CD4-positive, alpha-beta T cell (primary cell): ENCODE measurements at regions not wholly inside any gene's neighbourhood (a gene's known extent, or its start where the extent isn't known, plus 50 kb on each side); places are given as distances from the start of the nearest gene placed in this dataset.
A peak's percentile ranks its signal among the peaks of the same experiment; 100 is the strongest.
"Not testable (repeated sequence)": the region's sequence is repeated elsewhere in the genome, so short reads cannot be mapped to it uniquely, and the experiment has no call there.

Source experiments
- ATAC-seq: fragments of 200-7000 bp; cut with Tn5 transposase; one replicate; pipeline ENCODE4 v1.10.0; 2022; ENCODE audit warnings: mild to moderate bottlenecking; ENCODE audit not compliant: poor library complexity
- CTCF ChIA-PET: fragments of 350-600 bp; sonication (Branson Sonifier 250); formaldehyde crosslinking; loops from one replicate; lab custom pipeline; 2021; ENCODE audit warnings: antibody characterized with exemption, inconsistent platforms; lab: Charles Lee
- POLR2A ChIA-PET: fragments of 350-600 bp; sonication (Branson Sonifier 250); formaldehyde crosslinking; loops from one replicate; lab custom pipeline; 2021; ENCODE audit warnings: antibody characterized with exemption, inconsistent platforms; lab: Charles Lee
- DNase-seq, 14 experiments: peaks; one replicate each; pipeline ENCODE4 v3.0.0-alpha.2; 2013 to 2020; ENCODE audit warnings: mixed read lengths in 2 of 14
- H3K27ac ChIP-seq, 2 donors: one replicate each; pipeline versions ENCODE4 v1.5.1 to v1.7.0; 2013; ENCODE audit warnings: low read length in 2 of 2, low read depth in 1 of 2, mild to moderate bottlenecking in 1 of 2
- H3K27me3 ChIP-seq, 2 experiments: 1 replicate in 1 of 2; 2 replicates in 1 of 2; pipeline versions ENCODE4 v1.6.1 to v1.7.0; 2013; ENCODE audit warnings: low read length in 2 of 2, control low read depth in 1 of 2, mild to moderate bottlenecking in 1 of 2, moderate library complexity in 1 of 2; ENCODE audit not compliant: insufficient read depth in 2 of 2, control insufficient read depth in 1 of 2
- H3K36me3 ChIP-seq: one replicate; pipeline ENCODE4 v1.6.1; 2013; ENCODE audit warnings: low read length, control low read depth; ENCODE audit not compliant: insufficient read depth
- H3K4me1 ChIP-seq: one replicate; pipeline ENCODE4 v1.6.1; 2013; ENCODE audit warnings: low read length, control low read depth; ENCODE audit not compliant: insufficient read depth
- H3K4me3 ChIP-seq: one replicate; pipeline ENCODE4 v1.5.1; 2013; ENCODE audit warnings: mild to moderate bottlenecking, low read length, moderate library complexity
- H3K9me3 ChIP-seq, 2 experiments: 1 replicate in 1 of 2; 2 replicates in 1 of 2; pipeline versions ENCODE4 v1.6.1 to v1.7.0; 2013; ENCODE audit warnings: low read length in 2 of 2, mild to moderate bottlenecking in 2 of 2, control low read depth in 1 of 2, moderate library complexity in 1 of 2; ENCODE audit not compliant: control insufficient read depth in 1 of 2, insufficient read depth in 1 of 2
- H3K27ac Mint-ChIP-seq: one replicate; pipeline ENCODE4 v1.8.0; 2020; ENCODE audit warnings: mixed read lengths
- H3K27me3 Mint-ChIP-seq: one replicate; pipeline ENCODE4 v1.8.0; 2021; ENCODE audit warnings: mixed read lengths
- H3K36me3 Mint-ChIP-seq: one replicate; pipeline ENCODE4 v1.8.0; 2021; ENCODE audit warnings: low read depth, mixed read lengths
- H3K4me1 Mint-ChIP-seq: one replicate; pipeline ENCODE4 v1.8.0; 2021; ENCODE audit warnings: low read depth, mixed read lengths
- H3K4me3 Mint-ChIP-seq: one replicate; pipeline ENCODE4 v1.8.0; 2020; ENCODE audit warnings: mild to moderate bottlenecking, mixed read lengths
- H3K9me3 Mint-ChIP-seq: one replicate; pipeline ENCODE4 v1.8.0; 2020; ENCODE audit warnings: mixed read lengths
- CTCF ChIP-seq: fragments of 200-600 bp; IDR thresholded peaks from one replicate; pipeline ENCODE4 v1.8.0; 2022; ENCODE audit warnings: antibody characterized with exemption, mild to moderate bottlenecking
- intact Hi-C, 2 experiments: fragments of 100-400 bp; cut with DNase I in 1 of 2; cut with micrococcal nuclease in 1 of 2; formaldehyde crosslinking; loops; one replicate each; pipeline versions ENCODE4 v1.15.1 to v1.9.0; 2023 to 2025; cut with DNase I, micrococcal nuclease

- Mint-ChIP-seq H3K27me3 (no peaks in the 10 kb centered on the region), H3K4me3 (no peak overlapping the region), H3K27ac (no peak overlapping the region), H3K36me3 (no peaks in the 10 kb centered on the region), H3K9me3 (no peaks in the 10 kb centered on the region), H3K4me1 (no peaks in the 10 kb centered on the region)
- H3K9me3 ChIP-seq: no peaks in the 10 kb centered on the region
- H3K27me3 ChIP-seq: peaks cover 0 to 2% of the 10 kb centered on the region in 2 experiments
- no peak for DNase-seq
- ChIA-PET POLR2A (no interaction called here), CTCF (no interaction called here)
- no peaks in the 10 kb centered on the region for H3K36me3 ChIP-seq
- H3K4me1 ChIP-seq: no peaks in the 10 kb centered on the region
- H3K4me3 ChIP-seq: no peak overlapping the region
- no peak for ATAC-seq
- no peak overlapping the region for H3K27ac ChIP-seq
- TF ChIP-seq CTCF: no peak
- intact Hi-C loops: no loop called here
These were observed 201.7 kb upstream of the MGAT5 start for GRCh38 chr2:134052173-134052572.

DNA sequence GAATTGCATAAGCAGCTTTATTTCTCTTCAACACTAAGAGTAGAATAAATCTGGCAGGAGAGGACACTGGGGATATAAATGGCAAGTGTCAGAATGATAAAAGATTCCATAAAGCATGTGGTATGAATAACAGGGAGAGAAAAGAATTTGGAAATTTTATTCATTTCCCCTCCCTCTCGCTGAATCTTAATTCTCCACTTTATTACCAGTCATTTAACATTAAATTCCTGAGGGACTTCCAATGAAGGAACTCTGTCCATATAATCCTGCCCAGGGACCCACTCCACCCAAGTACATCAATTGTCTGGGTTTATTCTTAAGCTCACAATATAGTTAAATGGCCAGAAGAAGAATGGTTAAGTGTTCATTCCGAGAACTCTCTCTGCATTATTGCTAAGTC lies 197.7 kb upstream of the MGAT5 start:
- Mint-ChIP-seq H3K9me3 (no peaks in the 10 kb centered on the region), H3K4me1 (peaks cover 6% of the 10 kb centered on the region), H3K27me3 (peaks cover 4% of the 10 kb centered on the region), H3K36me3 (peaks cover 3% of the 10 kb centered on the region), H3K27ac (no peak overlapping the region), H3K4me3 (no peak overlapping the region)
- peaks cover 0 to 2% of the 10 kb centered on the region in 2 experiments for H3K27me3 ChIP-seq
- DNase-seq (no peak), ATAC-seq (no peak)
- no peaks in the 10 kb centered on the region for H3K9me3 ChIP-seq
- POLR2A ChIA-PET: no interaction called here
- TF ChIP-seq CTCF: no peak
- CTCF ChIA-PET: no interaction called here
- peaks cover 10% of the 10 kb centered on the region for H3K4me1 ChIP-seq
- no peak overlapping the region for H3K27ac ChIP-seq
- H3K4me3 ChIP-seq: no peak overlapping the region
- H3K36me3 ChIP-seq: no peaks in the 10 kb centered on the region
- intact Hi-C loops: no loop called here

GRCh38 chr2:134061066-134061465 lies 192.8 kb upstream of the MGAT5 start:
- H3K36me3 ChIP-seq, intact Hi-C loops, H3K4me3 ChIP-seq, H3K27me3 ChIP-seq, ATAC-seq, H3K27ac ChIP-seq, CTCF ChIA-PET, H3K9me3 ChIP-seq, H3K36me3 Mint-ChIP-seq: not testable (repeated sequence)
- peak overlapping the region; percentile 22 for H3K27ac Mint-ChIP-seq
- H3K4me1 ChIP-seq: peaks cover 12% of the 10 kb centered on the region
- peaks cover 11% of the 10 kb centered on the region for H3K9me3 Mint-ChIP-seq
- H3K4me1 Mint-ChIP-seq: peaks cover 11% of the 10 kb centered on the region
- peak in 3 of 14 experiments; percentile 29 to 56 (median 35) for DNase-seq
- peaks cover 20% of the 10 kb centered on the region for H3K27me3 Mint-ChIP-seq
- peak overlapping the region; percentile 49 for H3K4me3 Mint-ChIP-seq
- POLR2A ChIA-PET: interaction anchor here (0.8 kb wide), 1 partner anchor 41 kb away, joined by 3 read pairs; no protein-coding TSS in a partner anchor

GRCh38 chr2:134062235-134062634 lies 191.6 kb upstream of the MGAT5 start:
- Mint-ChIP-seq H3K27me3 (peaks cover 20% of the 10 kb centered on the region), H3K4me1 (peaks cover 11% of the 10 kb centered on the region), H3K9me3 (peaks cover 11% of the 10 kb centered on the region)
- H3K36me3 ChIP-seq, DNase-seq, H3K4me3 Mint-ChIP-seq, H3K9me3 ChIP-seq, intact Hi-C loops, ATAC-seq, H3K4me3 ChIP-seq, H3K27ac Mint-ChIP-seq, POLR2A ChIA-PET, H3K36me3 Mint-ChIP-seq, H3K27me3 ChIP-seq, CTCF ChIA-PET, H3K27ac ChIP-seq: not testable (repeated sequence)
- H3K4me1 ChIP-seq: peaks cover 12% of the 10 kb centered on the region

- H3K27me3 ChIP-seq, intact Hi-C loops, DNase-seq, H3K36me3 Mint-ChIP-seq, H3K27ac ChIP-seq, H3K4me3 ChIP-seq, H3K27ac Mint-ChIP-seq, CTCF ChIA-PET, H3K9me3 ChIP-seq, ATAC-seq, POLR2A ChIA-PET, H3K36me3 ChIP-seq, H3K4me3 Mint-ChIP-seq: not testable (repeated sequence)
- peaks cover 20% of the 10 kb centered on the region for H3K27me3 Mint-ChIP-seq
- H3K4me1 ChIP-seq: peaks cover 12% of the 10 kb centered on the region
- H3K4me1 Mint-ChIP-seq: peaks cover 11% of the 10 kb centered on the region
- H3K9me3 Mint-ChIP-seq: peaks cover 11% of the 10 kb centered on the region
These were observed 190.0 kb upstream of the MGAT5 start for GRCh38 chr2:134063916-134064315.
